Muscle of leg (tissue), 3 donors: ENCODE measurements at regions not wholly inside any gene's neighbourhood (a gene's known extent, or its start where the extent isn't known, plus 50 kb on each side); places are given as distances from the start of the nearest gene placed in this dataset.

ENCODE experiments used
- DNase-seq: peaks from one replicate; pipeline ENCODE4 v3.0.0; 2013
- H3K27ac ChIP-seq: one replicate; pipeline ENCODE4 v1.5.1; 2013; ENCODE audit warnings: mild to moderate bottlenecking, low read length, control low read depth
- H3K27me3 ChIP-seq: one replicate; pipeline ENCODE4 v1.6.1; 2013; ENCODE audit warnings: low read length; ENCODE audit not compliant: control insufficient read depth, insufficient read depth
- H3K36me3 ChIP-seq: one replicate; pipeline ENCODE4 v1.6.1; 2013; ENCODE audit warnings: low read length; ENCODE audit not compliant: control insufficient read depth, insufficient read depth
- H3K4me1 ChIP-seq: one replicate; pipeline ENCODE4 v1.6.1; 2013; ENCODE audit warnings: low read length; ENCODE audit not compliant: control insufficient read depth, insufficient read depth
- H3K4me3 ChIP-seq: one replicate; pipeline ENCODE4 v1.5.1; 2013; ENCODE audit warnings: low read length, control low read depth
- H3K9me3 ChIP-seq: replicated peaks from 2 replicates; pipeline ENCODE4 v1.6.1; 2013; ENCODE audit warnings: low read depth, low read length; ENCODE audit not compliant: control insufficient read depth
- WGBS: methylation state at CpG from one replicate; pipeline ENCODE4 v1.1.5; 2013; ENCODE audit warnings: missing lambda C conversion rate; ENCODE audit not compliant: insufficient coverage; 5-methylcytosine and 5-hydroxymethylcytosine counted together

- 20% methylated on average over 5 of the region's 17 CpGs for WGBS
- peaks cover 34% of the 10 kb centered on the region for H3K4me1 ChIP-seq
- peak overlapping the region; percentile 59 for H3K27ac ChIP-seq
- H3K36me3 ChIP-seq, result no peaks in the 10 kb centered on the region
- no peak overlapping the region for H3K4me3 ChIP-seq
- H3K27me3 ChIP-seq, result peaks cover 32% of the 10 kb centered on the region
- H3K9me3 ChIP-seq, result no peaks in the 10 kb centered on the region
- peak; percentile 87 for DNase-seq
Observed at GRCh38 chr10:69684020-69684980, 54.3 kb downstream of the FAM241B start.

- whole genome bisulfite sequencing, result 0% methylated on average over 1 of the region's 4 CpGs
- H3K27me3 ChIP-seq, result peaks cover 26% of the 10 kb centered on the region
- H3K4me3 ChIP-seq, result no peak overlapping the region
- H3K27ac ChIP-seq, result peak overlapping the region; percentile 59
- H3K4me1 ChIP-seq, result peaks cover 34% of the 10 kb centered on the region
- H3K9me3 ChIP-seq, result no peaks in the 10 kb centered on the region
- H3K36me3 ChIP-seq, result no peaks in the 10 kb centered on the region
- no peak for DNase-seq
Observed at GRCh38 chr10:69684981-69685353, 54.9 kb downstream of the FAM241B start.

- H3K36me3 ChIP-seq, result no peaks in the 10 kb centered on the region
- DNase-seq, result no peak
- H3K4me3 ChIP-seq, result no peak overlapping the region
- no CpG with 5 or more reads among the region's 5 CpGs for WGBS
- H3K4me1 ChIP-seq, result peaks cover 34% of the 10 kb centered on the region
- H3K27ac ChIP-seq, result peak overlapping the region; percentile 60
- peaks cover 23% of the 10 kb centered on the region for H3K27me3 ChIP-seq
- H3K9me3 ChIP-seq, result no peaks in the 10 kb centered on the region
Observed at GRCh38 chr10:69685426-69685801, 55.4 kb downstream of the FAM241B start.

DNA sequence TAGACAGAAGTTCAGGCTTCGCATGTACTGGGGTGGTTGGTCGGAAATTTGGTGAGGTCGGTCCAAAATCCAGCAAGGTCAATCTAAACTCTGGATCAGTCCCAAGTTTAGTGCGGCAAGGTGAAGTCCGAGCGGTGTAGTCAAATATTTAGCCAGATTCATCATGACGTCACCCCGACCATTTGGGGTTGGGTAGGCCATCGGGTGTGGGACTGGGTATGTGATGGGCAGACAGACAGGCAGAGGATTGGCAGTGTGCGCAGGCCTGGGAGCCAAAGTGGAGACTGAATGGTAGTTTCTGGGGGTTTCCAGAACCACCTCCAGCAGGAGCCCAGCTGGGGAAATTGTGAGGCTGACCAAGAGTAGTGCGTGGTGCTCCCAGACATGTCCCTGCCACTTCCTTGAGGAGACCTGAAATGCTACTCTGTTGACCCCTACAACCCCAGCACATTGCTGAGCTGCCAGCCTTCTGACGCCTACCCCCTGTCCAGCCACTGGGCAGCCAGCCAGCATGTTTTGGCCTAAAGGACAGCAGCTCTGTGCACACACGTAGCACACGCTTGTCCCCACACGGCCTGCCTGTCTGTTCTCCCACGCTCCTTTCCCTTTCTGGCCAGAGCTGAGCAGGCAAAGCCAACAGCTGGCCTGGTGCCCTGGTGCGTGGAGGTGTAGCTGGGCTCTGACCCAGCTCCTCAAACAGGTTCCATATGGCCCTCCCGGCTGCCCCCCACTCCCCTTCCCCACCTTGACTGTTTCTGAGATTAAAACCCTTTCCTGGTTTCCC lies 55.9 kb downstream of the FAM241B start:
- 50% methylated on average over 17 of the region's 18 CpGs for WGBS
- Histone ChIP-seq H3K27ac (peak overlapping the region; percentile 60), H3K9me3 (no peaks in the 10 kb centered on the region), H3K4me3 (no peak overlapping the region), H3K36me3 (no peaks in the 10 kb centered on the region), H3K4me1 (peaks cover 34% of the 10 kb centered on the region), H3K27me3 (peaks cover 21% of the 10 kb centered on the region)
- peak; percentile 88 for DNase-seq

GRCh38 chr10:69686866-69687265 lies 56.8 kb downstream of the FAM241B start:
- H3K9me3 ChIP-seq, result no peaks in the 10 kb centered on the region
- DNase-seq, result no peak
- H3K27me3 ChIP-seq, result peaks cover 13% of the 10 kb centered on the region
- WGBS, result 50% methylated on average over 1 of the region's 2 CpGs
- H3K27ac ChIP-seq, result peak overlapping the region; percentile 60
- peaks cover 34% of the 10 kb centered on the region for H3K4me1 ChIP-seq
- no peaks in the 10 kb centered on the region for H3K36me3 ChIP-seq
- H3K4me3 ChIP-seq, result no peak overlapping the region

DNA sequence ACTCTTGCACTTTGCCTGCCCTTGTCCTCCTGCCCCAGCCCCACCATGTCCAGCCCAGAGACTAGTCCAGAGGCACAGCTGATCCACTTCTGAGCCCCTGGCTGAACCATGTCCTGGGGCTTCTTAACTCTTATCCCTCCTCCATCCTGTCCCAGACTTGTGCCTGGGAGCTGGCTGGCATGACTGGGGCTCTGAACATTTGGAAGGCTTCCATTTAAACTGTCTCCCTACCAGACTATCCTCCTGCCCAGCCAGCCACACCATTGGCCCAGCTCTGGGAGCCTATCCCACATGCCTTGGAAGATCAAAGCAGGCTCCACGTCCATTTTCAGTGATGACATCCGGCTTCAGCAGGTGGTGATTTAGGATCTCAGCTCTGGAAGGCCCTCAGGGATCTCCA lies 57.4 kb downstream of the FAM241B start:
- DNase-seq, result peak; percentile 54
- no peaks in the 10 kb centered on the region for H3K36me3 ChIP-seq
- H3K27ac ChIP-seq, result no peak overlapping the region
- WGBS, result 60% methylated on average over 1 of the region's 2 CpGs
- H3K9me3 ChIP-seq, result no peaks in the 10 kb centered on the region
- no peak overlapping the region for H3K4me3 ChIP-seq
- peaks cover 34% of the 10 kb centered on the region for H3K4me1 ChIP-seq
- H3K27me3 ChIP-seq, result peaks cover 9% of the 10 kb centered on the region

- no peak for DNase-seq
- Histone ChIP-seq H3K4me1 (peaks cover 8% of the 10 kb centered on the region), H3K9me3 (no peaks in the 10 kb centered on the region), H3K36me3 (no peaks in the 10 kb centered on the region), H3K4me3 (no peak overlapping the region), H3K27ac (no peak overlapping the region), H3K27me3 (peaks cover 8% of the 10 kb centered on the region)
- WGBS, result 64% methylated on average over 6 of the region's 6 CpGs
Observed at GRCh38 chr10:69692267-69692666, 62.2 kb downstream of the FAM241B start.

GRCh38 chr10:69692891-69693290 lies 62.8 kb downstream of the FAM241B start:
- H3K27me3 ChIP-seq, result peaks cover 10% of the 10 kb centered on the region
- H3K27ac ChIP-seq, result no peak overlapping the region
- H3K4me1 ChIP-seq, result peaks cover 3% of the 10 kb centered on the region
- 81% methylated on average over 4 of the region's 6 CpGs for WGBS
- no peaks in the 10 kb centered on the region for H3K36me3 ChIP-seq
- H3K9me3 ChIP-seq, result no peaks in the 10 kb centered on the region
- DNase-seq, result no peak
- H3K4me3 ChIP-seq, result no peak overlapping the region

DNA sequence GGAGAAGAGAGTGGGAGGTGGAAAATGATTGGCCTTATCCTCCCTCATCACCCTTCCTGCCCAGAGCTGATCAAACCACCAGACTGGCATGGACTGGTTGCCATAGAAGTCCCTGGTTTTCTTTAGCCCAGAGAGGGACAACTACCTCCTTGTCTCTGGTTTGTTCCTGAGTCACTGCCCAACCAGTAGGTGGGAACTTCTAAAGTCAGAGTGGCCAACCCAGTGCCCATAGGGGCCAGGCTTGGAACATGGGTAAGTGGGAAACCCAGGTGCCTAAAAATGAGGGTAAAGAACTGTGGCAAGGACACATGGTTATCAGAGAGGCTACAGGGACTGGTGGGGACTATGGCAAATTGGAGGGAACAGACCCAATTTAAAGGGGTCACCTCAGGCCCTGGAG lies 63.8 kb downstream of the FAM241B start:
- Histone ChIP-seq H3K9me3 (no peaks in the 10 kb centered on the region), H3K4me3 (no peak overlapping the region), H3K27me3 (peaks cover 10% of the 10 kb centered on the region), H3K4me1 (no peaks in the 10 kb centered on the region), H3K36me3 (no peaks in the 10 kb centered on the region), H3K27ac (no peak overlapping the region)
- no peak for DNase-seq

GRCh38 chr10:69696073-69696731 lies 66.2 kb downstream of the FAM241B start:
- Histone ChIP-seq H3K27ac (no peak overlapping the region), H3K9me3 (no peaks in the 10 kb centered on the region), H3K36me3 (no peaks in the 10 kb centered on the region), H3K4me1 (no peaks in the 10 kb centered on the region), H3K4me3 (no peak overlapping the region), H3K27me3 (peaks cover 6% of the 10 kb centered on the region)
- no CpG with 5 or more reads among the region's 9 CpGs for WGBS
- DNase-seq, result peak; percentile 34
